ENCODE measurements at regions not wholly inside any gene's neighbourhood (a gene's known extent, or its start where the extent isn't known, plus 50 kb on each side); places are given as distances from the start of the nearest gene placed in this dataset.

DNA sequence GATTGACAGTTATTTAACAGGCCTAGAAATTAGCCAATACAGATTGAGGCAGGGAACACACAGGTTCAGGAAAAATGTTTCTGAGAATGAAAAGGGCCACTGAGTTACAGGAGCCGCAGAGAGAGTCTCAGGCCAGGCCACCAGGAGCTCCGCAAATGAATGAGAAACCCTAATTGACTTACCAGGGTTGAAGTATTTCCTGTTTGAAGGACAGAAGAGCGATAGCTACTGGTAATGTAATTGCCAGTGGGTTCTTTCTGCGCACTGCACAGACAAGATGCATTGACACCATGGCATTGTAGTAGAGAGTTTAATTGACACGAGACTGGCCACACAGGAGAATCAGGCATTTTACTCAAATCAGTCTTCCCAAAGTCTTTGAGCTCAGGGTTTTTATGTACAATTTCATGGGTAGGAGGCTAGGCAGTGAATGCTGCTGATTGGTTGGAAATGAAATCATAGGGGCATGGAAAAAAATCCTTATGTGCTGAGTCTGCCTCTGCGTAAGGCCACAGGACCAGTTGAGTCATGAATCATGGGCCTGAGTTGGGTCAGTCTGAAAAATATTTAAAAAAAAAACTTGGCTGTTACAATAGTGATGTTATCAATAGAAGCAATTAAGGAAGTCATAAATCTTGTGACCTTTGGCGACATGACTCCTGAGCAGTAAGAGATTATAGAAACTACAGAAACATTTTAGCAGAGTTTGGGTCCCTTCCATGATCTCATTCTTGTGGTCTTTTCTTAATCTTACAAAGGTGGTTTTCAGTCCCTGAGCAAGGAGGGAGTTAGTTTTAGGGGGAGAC lies 203.8 kb downstream of the CASP12 start:
- TF ChIP-seq, protein P1, sequence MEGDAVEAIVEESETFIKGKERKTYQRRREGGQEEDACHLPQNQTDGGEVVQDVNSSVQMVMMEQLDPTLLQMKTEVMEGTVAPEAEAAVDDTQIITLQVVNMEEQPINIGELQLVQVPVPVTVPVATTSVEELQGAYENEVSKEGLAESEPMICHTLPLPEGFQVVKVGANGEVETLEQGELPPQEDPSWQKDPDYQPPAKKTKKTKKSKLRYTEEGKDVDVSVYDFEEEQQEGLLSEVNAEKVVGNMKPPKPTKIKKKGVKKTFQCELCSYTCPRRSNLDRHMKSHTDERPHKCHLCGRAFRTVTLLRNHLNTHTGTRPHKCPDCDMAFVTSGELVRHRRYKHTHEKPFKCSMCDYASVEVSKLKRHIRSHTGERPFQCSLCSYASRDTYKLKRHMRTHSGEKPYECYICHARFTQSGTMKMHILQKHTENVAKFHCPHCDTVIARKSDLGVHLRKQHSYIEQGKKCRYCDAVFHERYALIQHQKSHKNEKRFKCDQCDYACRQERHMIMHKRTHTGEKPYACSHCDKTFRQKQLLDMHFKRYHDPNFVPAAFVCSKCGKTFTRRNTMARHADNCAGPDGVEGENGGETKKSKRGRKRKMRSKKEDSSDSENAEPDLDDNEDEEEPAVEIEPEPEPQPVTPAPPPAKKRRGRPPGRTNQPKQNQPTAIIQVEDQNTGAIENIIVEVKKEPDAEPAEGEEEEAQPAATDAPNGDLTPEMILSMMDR (IDR thresholded peaks at IDR 0.05) = no peak
- H3K27ac ChIP-seq = no peak overlapping the region
- no peak overlapping the region for H3K4me3 ChIP-seq
- no peak for DNase-seq (ENCODE audit: low spot score)

DNA sequence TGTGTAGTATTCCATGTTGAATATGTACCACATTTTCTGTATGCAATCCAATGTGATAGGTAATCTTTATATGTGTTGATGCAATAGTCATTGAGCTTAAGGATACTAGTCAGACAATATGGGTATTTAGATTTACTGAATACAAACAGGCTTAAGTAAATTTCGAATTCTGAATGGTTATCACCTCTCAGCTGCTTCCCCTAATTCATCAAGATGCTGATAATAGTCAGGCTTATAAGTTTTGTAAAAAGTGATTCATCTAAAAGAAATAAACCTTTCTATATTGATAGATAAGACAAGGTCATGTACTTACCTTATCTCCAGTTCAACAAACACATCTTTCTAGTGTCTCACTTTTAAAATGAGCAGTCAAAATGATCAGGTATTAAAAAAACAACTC lies 205.5 kb downstream of the CASP12 start:
- TF ChIP-seq, protein P1 (IDR thresholded peaks at IDR 0.05) = no peak
- no peak for DNase-seq (ENCODE audit: low spot score)

DNA sequence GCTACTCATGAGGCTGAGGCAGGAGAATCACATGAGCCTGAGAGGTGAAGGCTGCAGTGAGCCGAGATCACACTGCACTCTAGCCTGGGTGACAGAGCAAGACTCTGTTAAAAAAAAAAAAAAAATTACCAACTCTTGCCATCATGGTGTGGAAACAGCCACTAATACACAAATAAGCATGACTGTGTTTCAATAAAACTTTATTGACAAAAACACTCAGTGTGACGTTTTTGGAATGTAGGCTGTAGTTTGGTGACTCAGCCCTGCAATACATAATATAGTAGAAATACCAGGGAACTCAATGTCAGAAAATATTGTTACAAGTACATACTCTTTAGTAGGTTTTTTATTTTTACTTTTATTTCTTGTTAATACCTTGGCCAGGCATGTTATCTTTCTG lies 207.1 kb downstream of the CASP12 start:
- Histone ChIP-seq H3K4me3 (no peak overlapping the region), H3K27ac (no peak overlapping the region)
- no peak for DNase-seq (ENCODE audit: low spot score)
- TF ChIP-seq, protein P1 (IDR thresholded peaks at IDR 0.05) = no peak

More for the DNA sequence above, 205.5 kb downstream of the CASP12 start:
- H3K4me3 ChIP-seq = no peak overlapping the region
- no peak overlapping the region for H3K27ac ChIP-seq

DNA sequence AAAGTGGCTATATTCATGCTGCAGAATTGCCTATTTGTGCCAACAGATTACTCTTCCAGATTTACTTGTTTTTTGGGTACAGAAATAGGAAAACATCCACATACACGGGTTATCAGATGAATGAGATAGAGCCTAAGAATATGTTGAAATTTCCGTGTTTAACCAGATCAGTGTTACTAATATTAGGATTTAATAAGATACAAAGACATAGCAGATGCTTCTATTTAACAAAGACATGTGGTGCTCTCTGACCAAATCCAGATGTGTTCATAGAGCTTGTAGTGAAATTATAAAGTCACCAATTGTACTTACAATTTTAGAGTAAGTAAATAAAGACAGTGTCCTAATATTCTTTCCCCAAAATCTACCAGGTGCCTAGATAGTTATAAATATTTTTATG lies 208.0 kb downstream of the CASP12 start:
- Histone ChIP-seq H3K4me3 (no peak overlapping the region), H3K27ac (no peak overlapping the region)
- no peak for DNase-seq (ENCODE audit: low spot score)
- TF ChIP-seq, protein P1 (IDR thresholded peaks at IDR 0.05) = no peak

DNA sequence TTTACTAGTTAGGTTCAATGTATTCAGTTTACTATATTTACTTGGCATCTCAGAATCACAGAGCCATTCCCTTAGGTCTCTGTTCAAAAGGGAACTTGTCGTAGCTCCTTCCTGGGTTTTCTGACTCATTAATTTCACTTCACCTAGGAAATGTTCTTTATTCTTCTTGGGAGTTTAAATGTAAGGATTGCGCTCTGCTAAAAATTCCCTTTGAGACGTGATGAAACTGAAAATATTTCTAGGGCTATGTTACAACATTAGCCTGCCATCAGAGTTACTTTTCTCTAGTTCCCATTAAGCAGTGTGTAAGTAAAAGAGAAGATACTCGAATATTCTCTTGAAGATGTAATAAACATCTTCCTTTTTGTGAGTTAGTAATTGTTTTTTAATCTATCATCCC lies 209.5 kb downstream of the CASP12 start:
- Histone ChIP-seq H3K27ac (no peak overlapping the region), H3K4me3 (no peak overlapping the region)
- TF ChIP-seq, protein P1 (IDR thresholded peaks at IDR 0.05) = no peak
- DNase-seq (ENCODE audit: low spot score) = no peak

DNA sequence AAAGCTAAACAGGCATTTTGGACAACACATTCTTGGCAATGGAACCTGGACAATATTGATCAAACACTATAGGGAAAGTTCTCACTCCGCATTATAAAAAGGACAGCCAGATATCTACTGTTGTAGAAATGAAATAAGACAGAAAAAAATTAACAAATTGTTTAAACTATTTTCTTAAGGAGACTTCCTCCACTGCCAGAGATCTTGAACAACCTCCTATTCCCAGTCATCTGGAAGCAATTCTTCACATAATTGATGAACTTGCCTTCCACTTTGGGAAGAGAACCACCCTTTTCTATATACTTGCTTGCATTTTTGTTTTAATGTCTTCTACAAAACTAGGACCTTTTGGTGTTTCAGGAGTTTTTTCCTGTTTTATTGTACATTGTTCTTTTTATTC lies 216.1 kb downstream of the CASP12 start:
- DNase-seq (ENCODE audit: low spot score) = no peak
- TF ChIP-seq, protein P1 (IDR thresholded peaks at IDR 0.05) = no peak
- Histone ChIP-seq H3K4me3 (no peak overlapping the region), H3K27ac (no peak overlapping the region)

DNA sequence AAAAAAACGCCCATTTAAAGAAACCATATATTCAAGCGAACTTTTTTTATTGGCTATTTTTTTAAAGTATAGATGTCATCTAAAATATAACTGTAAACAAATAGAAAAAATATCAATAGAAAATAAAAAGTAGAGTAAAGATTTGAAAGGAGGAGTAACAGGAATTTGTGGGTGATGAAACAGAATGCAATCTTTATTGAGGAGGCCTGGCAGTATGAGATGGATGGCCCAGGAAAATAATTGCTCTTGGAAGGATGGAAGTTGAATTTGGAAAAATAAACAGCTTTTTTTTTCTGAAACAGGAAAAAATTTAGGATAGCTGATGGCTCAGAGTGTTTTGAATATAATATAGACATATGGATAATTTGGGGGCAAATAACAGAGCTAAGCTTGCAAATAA lies 219.0 kb downstream of the CASP12 start:
- TF ChIP-seq, protein P1 (IDR thresholded peaks at IDR 0.05) = no peak
- no peak for DNase-seq (ENCODE audit: low spot score)

More for the DNA sequence above, 219.0 kb downstream of the CASP12 start:
- Histone ChIP-seq H3K27ac (no peak overlapping the region), H3K4me3 (no peak overlapping the region)

Data from coronary artery (tissue), 2 donors.